ENCODE measurements at regions not wholly inside any gene's neighbourhood (a gene's known extent, or its start where the extent isn't known, plus 50 kb on each side); places are given as distances from the start of the nearest gene placed in this dataset.

GRCh38 chr1:79362470-79362869 is 355.9 kb upstream of the ADGRL4 start:
- CTCF ChIA-PET, result no interaction called here
- H3K4me3 ChIP-seq (ENCODE audit: low read depth in 2 of 2, low read length in 2 of 2), result no peak overlapping the region
- no peak for DNase-seq (ENCODE audit: low read depth, low spot score)
- POLR2A ChIA-PET, result no interaction called here
- intact Hi-C loops (cut with micrococcal nuclease; ENCODE audit: unreplicated experiment) (no loop called here), in situ Hi-C loops (cut with HindIII; ENCODE audit: low pct_unique_long_range_greater_than_20kb, low sequenced_read_pairs) (no loop called here)
- H3K4me1 ChIP-seq (ENCODE audit: control insufficient read depth, insufficient read depth, low read length), result no peaks in the 10 kb centered on the region
- H3K27me3 ChIP-seq (ENCODE audit: control insufficient read depth, insufficient read depth, low read length), result no peaks in the 10 kb centered on the region
- H3K9me3 ChIP-seq (ENCODE audit: control insufficient read depth, insufficient read depth, low read depth, low read length), result no peaks in the 10 kb centered on the region
- H3K27ac ChIP-seq (ENCODE audit: low read length), result no peak overlapping the region
- no TSS peak for BruUV-seq (replicated peaks)
- no peak for ATAC-seq
- TF ChIP-seq SIN3A (IDR thresholded peaks at IDR 0.05; ENCODE audit: borderline replicate concordance, insufficient read depth, low read depth, low read length) (no peak), REST (IDR thresholded peaks at IDR 0.05; ENCODE audit: insufficient read depth in 1 of 2, low read depth in 2 of 2, low read length in 1 of 2) (no peak), TCF7L2 (IDR thresholded peaks at IDR 0.05; ENCODE audit: low read depth, low read length) (no peak), CTCF (IDR thresholded peaks at IDR 0.05) (no peak), POLR2AphosphoS5 (IDR thresholded peaks at IDR 0.05; ENCODE audit: low read depth, low read length) (no peak)
- no peaks in the 10 kb centered on the region for H3K36me3 ChIP-seq (ENCODE audit: control insufficient read depth, insufficient read depth, low read length)

- POLR2A ChIA-PET, result no interaction called here
- H3K27ac ChIP-seq (ENCODE audit: low read length), result no peak overlapping the region
- no peak overlapping the region for H3K4me3 ChIP-seq (ENCODE audit: low read depth in 2 of 2, low read length in 2 of 2)
- H3K27me3 ChIP-seq (ENCODE audit: control insufficient read depth, insufficient read depth, low read length), result no peaks in the 10 kb centered on the region
- H3K4me1 ChIP-seq (ENCODE audit: control insufficient read depth, insufficient read depth, low read length), result no peaks in the 10 kb centered on the region
- CTCF ChIA-PET, result no interaction called here
- ATAC-seq (no peak), DNase-seq (ENCODE audit: low read depth, low spot score) (no peak)
- intact Hi-C loops (cut with micrococcal nuclease; ENCODE audit: unreplicated experiment) (no loop called here), in situ Hi-C loops (cut with HindIII; ENCODE audit: low pct_unique_long_range_greater_than_20kb, low sequenced_read_pairs) (no loop called here)
- H3K9me3 ChIP-seq (ENCODE audit: control insufficient read depth, insufficient read depth, low read depth, low read length), result no peaks in the 10 kb centered on the region
- no peaks in the 10 kb centered on the region for H3K36me3 ChIP-seq (ENCODE audit: control insufficient read depth, insufficient read depth, low read length)
- BruUV-seq (replicated peaks), result no TSS peak
- TF ChIP-seq POLR2AphosphoS5 (IDR thresholded peaks at IDR 0.05; ENCODE audit: low read depth, low read length) (no peak), SIN3A (IDR thresholded peaks at IDR 0.05; ENCODE audit: borderline replicate concordance, insufficient read depth, low read depth, low read length) (no peak), TCF7L2 (IDR thresholded peaks at IDR 0.05; ENCODE audit: low read depth, low read length) (no peak), REST (IDR thresholded peaks at IDR 0.05; ENCODE audit: insufficient read depth in 1 of 2, low read depth in 2 of 2, low read length in 1 of 2) (no peak), CTCF (IDR thresholded peaks at IDR 0.05) (no peak)
These were observed 348.6 kb upstream of the ADGRL4 start for GRCh38 chr1:79355090-79355489.

Data from Panc1 (cell line).